ENCODE measurements at regions not wholly inside any gene's neighbourhood (a gene's known extent, or its start where the extent isn't known, plus 50 kb on each side); places are given as distances from the start of the nearest gene placed in this dataset.

DNA sequence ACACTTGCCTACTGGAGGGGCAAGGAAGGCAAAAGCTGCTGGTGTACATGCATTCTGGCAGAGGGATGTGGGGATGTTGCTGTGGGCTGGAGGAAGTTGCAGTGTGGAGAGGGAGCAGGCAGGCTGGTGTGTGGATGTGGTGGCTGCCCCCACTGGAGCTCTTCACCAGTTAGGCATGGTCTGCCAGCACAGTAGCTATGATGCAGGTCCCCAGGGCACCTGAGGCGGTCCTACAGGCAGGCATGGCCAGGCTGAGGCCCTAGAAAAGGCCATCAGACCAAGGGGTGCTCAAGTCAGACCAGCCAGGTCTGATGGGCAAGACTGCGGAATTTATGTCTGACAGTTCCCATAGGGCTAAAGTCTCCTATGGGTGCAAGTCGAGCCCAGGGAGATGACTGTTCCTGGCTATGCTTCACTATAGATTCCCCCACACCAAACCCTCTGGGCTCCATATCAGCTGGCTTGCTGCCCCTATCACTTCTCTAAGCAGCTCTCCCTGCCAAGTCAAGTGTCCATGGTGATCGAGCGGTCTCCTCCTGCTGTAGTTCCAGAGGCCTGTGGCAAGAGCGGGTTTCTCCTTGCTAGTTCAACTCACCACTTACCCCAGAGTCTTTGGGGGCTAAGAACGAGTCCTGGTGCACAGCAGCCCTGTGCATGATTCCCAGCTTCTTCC, 473.1 kb downstream of the TDRD3 start:
- TF ChIP-seq, protein P1, sequence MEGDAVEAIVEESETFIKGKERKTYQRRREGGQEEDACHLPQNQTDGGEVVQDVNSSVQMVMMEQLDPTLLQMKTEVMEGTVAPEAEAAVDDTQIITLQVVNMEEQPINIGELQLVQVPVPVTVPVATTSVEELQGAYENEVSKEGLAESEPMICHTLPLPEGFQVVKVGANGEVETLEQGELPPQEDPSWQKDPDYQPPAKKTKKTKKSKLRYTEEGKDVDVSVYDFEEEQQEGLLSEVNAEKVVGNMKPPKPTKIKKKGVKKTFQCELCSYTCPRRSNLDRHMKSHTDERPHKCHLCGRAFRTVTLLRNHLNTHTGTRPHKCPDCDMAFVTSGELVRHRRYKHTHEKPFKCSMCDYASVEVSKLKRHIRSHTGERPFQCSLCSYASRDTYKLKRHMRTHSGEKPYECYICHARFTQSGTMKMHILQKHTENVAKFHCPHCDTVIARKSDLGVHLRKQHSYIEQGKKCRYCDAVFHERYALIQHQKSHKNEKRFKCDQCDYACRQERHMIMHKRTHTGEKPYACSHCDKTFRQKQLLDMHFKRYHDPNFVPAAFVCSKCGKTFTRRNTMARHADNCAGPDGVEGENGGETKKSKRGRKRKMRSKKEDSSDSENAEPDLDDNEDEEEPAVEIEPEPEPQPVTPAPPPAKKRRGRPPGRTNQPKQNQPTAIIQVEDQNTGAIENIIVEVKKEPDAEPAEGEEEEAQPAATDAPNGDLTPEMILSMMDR (IDR thresholded peaks at IDR 0.05): no peak
- no peak for TF ChIP-seq POLR2A (IDR thresholded peaks at IDR 0.05)

Data from heart left ventricle (tissue), 13 donors.